NCI-H1694 (cell line): ENCODE measurements at regions not wholly inside any gene's neighbourhood (a gene's known extent, or its start where the extent isn't known, plus 50 kb on each side); places are given as distances from the start of the nearest gene placed in this dataset.

Experiments
- DNase-seq: peaks from one replicate; lab custom pipeline; 2025; lab: John Stamatoyannopoulos, UW

GRCh38 chr13:76516586-76516985 lies 369.6 kb downstream of the KCTD12 start:
- DNase-seq, result no peak

DNA sequence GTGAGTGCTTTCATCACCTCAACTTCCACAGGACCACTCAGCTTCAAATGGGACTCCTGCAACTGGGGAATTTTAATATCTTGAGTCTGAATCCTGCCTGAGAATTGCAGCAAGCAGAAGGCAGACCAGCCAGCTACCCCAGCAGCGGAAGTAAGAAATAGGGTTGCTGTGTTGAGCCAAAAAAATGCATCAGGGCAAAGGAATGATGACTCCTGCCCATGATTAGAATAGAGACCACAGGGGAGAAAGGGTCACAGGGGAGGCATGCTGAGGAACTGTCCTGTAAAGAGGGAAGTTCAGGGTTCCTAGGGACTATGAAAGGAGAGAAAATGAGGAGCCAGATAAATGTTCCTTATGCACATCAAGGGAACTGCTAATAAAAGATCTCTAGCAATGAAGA lies 370.2 kb downstream of the KCTD12 start:
- DNase-seq, result no peak

DNA sequence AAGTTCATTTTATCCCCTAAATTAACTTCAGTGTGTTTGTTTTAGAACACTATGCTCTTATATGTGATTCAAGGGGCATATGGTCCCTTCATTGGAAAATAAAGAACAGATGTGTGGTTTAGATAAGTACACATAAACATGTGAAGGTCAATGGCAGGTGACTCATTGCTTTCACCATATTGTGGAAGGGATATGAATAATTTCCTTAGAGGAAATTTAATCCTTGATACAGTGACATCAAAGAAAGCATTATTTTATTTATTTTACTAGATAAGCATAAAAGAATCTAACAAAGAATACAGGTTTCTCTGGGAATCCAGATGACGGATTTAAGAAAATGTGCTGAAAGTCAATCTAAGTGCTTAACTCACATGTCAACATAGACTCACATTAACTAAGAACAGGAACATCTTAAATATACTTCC lies 373.5 kb downstream of the KCTD12 start:
- DNase-seq, result peak; percentile 84

GRCh38 chr13:76505437-76505836 lies 380.8 kb downstream of the KCTD12 start:
- no peak for DNase-seq

- no peak for DNase-seq
These were observed 382.4 kb downstream of the KCTD12 start for GRCh38 chr13:76503766-76504165.

GRCh38 chr13:76503291-76503690 lies 382.9 kb downstream of the KCTD12 start:
- no peak for DNase-seq

DNA sequence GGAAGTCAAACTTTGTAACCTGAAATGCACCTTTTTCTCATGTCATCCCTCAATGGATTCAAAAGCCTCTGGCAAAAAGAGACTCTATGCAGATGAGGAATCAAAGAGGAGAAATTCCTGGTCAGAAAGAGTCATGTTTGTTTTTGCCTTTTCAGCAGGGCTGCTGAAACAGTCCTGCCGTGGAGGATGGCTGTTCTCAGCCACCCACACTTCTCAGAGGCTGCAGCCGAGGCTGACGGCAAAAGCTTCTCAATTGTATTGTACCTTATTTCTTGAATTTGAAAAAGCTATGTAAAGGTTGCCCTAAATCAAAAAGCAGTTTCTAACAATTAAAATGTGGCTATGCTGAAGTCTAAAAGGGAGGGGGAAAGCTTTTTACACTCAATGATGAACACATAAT lies 385.3 kb downstream of the KCTD12 start:
- DNase-seq, result no peak

GRCh38 chr13:76499891-76500290 lies 386.3 kb downstream of the KCTD12 start:
- DNase-seq, result no peak

DNA sequence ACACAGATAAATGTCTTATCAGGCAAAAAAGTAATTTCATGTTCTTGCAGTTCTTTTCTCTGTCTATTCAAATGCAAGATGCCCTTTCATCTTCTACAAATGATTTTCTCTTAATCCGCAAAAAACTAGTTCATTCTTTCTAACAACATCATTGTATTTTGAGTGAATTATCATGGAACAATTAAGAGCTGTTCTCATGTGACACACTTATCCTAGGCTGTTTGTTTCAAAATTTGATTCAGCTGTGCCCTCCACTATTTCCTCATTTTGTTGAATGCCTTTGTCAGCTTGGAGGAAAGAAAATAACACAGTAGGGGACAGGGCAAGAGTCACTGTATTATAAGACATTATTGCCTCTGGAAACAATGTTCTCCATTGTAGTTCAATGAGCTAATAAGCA lies 396.9 kb downstream of the KCTD12 start:
- DNase-seq, result no peak

DNA sequence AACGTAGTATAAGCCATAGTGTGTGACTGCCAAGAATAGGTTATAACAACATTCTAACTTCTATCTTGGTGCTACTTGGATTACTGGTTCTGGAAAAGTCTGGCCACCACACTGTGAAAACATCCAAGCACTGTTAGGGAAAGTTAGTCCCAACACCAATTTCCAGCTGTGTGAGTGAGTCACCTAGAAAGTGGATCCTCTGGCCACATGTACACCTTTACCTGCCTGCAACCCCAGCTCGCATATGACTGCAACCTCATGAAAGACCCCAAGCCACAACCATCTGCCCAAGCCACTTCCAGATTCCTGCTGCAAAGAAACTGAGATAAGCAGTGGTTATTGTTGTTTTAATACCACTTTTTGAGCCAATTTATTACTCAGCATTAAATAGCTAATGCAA lies 404.5 kb downstream of the KCTD12 start:
- DNase-seq, result no peak

- DNase-seq, result no peak
These were observed 411.2 kb downstream of the KCTD12 start for GRCh38 chr13:76474966-76475365.

GRCh38 chr13:76474356-76474755 lies 411.8 kb downstream of the KCTD12 start:
- no peak for DNase-seq

GRCh38 chr13:76473552-76474134 lies 412.6 kb downstream of the KCTD12 start:
- DNase-seq, result peak; percentile 88

DNA sequence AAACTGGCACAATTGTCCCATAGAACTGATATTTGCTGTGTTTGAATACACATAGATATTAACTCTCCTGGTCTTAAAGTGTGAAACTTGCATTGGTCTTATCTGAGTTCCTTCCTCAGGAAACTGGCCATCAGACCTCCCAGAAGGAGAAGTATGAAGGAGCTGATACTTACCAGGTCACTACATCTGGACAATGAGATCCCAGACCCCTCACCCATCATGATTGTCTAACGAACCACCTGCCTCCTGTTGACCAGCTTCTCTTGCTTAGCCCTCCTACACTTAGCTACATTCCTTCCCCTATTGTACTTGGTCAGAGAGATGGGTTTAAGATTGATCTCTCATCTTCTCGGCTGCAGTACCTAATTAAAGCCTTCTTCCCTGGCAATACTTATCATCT lies 413.3 kb downstream of the KCTD12 start:
- no peak for DNase-seq

- DNase-seq, result no peak
These were observed 414.7 kb downstream of the KCTD12 start for GRCh38 chr13:76471486-76471885.

GRCh38 chr13:76470991-76471390 lies 415.2 kb downstream of the KCTD12 start:
- no peak for DNase-seq

GRCh38 chr13:76466043-76466442 lies 420.2 kb downstream of the KCTD12 start:
- no peak for DNase-seq

GRCh38 chr13:76463314-76463713 lies 422.9 kb downstream of the KCTD12 start:
- no peak for DNase-seq

DNA sequence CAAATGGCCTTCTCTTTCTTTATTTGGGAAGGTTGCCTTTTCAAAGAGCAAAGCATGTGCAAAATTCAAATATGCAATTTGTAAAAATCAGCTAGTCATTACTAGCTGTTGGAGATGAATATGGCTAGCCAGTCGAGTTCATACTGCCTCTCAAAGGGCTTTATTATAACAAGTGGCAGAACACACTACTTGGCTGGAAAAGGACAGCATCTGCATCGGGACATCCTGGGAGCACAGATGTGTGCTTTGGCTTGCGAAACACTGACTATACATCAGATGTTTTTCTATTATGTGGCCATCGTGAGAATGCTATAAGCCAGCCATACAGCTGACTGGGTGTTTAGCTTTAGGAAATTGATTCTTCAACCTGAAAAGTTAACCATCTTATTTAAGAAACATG lies 424.2 kb downstream of the KCTD12 start:
- DNase-seq, result peak; percentile 34

GRCh38 chr13:76461484-76461883 lies 424.7 kb downstream of the KCTD12 start:
- DNase-seq, result no peak

DNA sequence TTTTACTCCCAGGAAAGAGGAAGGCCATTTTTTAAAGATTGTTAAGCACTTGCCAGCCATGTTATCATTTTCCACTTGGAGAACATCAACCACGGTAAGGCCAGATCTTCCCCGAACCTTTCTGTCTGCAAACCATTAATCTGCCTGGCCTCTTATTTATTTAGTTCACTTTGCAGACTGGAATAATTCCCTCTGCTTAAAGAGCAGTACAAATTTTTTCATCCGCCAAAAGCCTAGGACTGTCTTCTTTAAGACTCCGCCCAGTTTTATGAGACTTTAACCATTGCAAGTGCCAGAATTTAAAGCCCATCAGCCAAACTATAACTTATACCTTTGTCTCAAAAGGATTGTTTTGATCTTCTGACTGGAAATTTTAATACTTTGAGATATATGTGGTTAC lies 426.3 kb downstream of the KCTD12 start:
- no peak for DNase-seq

DNA sequence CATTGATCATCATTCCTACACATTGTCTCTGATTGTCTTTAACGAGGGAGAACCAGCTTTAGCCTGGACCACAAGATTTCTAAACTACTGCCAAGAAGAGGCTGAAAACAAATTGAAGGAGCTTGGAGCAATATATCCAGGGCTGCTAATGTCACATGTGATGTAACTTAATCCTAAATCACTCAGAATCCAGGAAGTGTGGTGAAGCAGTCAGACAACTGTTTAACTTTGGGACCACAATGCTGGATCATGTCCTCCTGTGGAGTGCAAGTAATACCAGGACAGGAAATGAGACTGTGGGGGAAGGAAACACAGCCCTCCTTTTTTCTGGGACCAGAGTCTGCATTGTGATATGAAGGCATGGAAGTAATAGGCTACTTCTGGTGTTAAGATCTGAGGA lies 430.2 kb downstream of the KCTD12 start:
- DNase-seq, result no peak

DNA sequence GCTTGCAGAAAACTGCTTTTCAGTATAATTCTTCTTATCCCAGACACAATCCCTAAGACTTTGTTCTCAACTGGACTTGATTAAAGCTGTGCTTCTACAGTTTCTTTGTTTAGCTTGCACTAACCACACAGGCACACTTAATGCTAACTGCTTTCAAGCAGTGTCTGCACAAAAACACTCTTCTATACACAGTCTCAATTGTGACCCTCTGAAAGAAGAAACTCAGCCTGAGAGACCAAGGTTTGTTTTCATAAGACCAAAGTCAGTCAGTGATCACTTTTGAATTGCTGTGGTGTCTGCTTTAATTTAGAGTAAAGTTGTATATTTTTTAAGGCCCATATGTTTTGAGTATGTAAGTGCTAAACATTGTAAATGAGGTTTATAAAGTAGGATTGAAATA lies 431.2 kb downstream of the KCTD12 start:
- DNase-seq, result no peak

DNA sequence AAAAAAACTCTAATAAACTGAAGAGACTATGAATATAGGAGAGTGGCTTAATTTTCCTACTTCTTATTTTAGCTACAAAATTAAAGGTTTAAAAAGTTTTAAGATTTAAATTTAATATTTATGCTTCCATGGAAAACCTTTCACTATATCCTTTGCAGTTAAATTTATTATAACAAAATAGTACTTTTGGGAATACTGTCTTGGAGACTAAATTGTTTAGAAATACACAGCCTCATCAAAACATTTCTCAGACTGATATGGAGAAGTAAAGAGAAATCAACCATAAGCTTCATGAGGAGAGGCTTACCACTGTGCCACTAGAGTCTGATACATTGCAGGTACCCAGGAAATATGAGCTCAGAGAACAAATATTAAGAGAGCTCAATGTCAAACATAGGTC lies 436.5 kb downstream of the KCTD12 start:
- DNase-seq, result no peak

DNA sequence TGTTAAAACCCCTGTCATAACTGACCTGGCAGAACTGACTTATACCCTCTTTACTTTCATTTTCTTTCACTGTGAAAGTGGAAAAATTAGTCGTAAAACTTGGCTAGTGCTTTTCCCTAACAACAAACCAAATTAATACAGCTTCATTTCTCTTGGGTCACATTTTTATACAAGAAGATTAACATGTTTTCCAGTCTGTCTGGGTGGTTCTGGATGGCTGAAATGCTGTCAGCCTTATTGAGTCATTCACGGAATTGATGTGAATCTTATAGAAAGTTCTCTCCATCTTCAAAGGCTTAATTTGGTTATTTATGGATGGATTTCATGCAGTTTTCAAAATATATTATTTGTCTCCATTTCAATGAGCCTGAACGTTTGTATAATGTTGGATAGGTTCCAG lies 440.0 kb downstream of the KCTD12 start:
- DNase-seq, result no peak
